Esophagus squamous epithelium (tissue), 5 donors: ENCODE measurements at regions not wholly inside any gene's neighbourhood (a gene's known extent, or its start where the extent isn't known, plus 50 kb on each side); places are given as distances from the start of the nearest gene placed in this dataset.

Experiments used
- DNase-seq: peaks from one replicate; lab custom pipeline; 2025; lab: John Stamatoyannopoulos, UW
- H3K27ac ChIP-seq, 4 donors: fragments of 200-600 bp; sonication (generic); one replicate each; pipeline ENCODE4 v1.5.1; 2016 to 2019; ENCODE audit warnings: mild to moderate bottlenecking in 1 of 4
- H3K27me3 ChIP-seq, 4 donors: fragments of 200-600 bp; sonication (generic); 1 replicate in 3 of 4; 2 replicates in 1 of 4; pipeline versions ENCODE4 v1.5.1 to v1.6.0; 2017 to 2021; ENCODE audit warnings: antibody characterized with exemption in 1 of 4
- H3K36me3 ChIP-seq, 3 donors: fragments of 200-600 bp; sonication (generic); one replicate each; pipeline ENCODE4 v1.5.1; 2016 to 2019
- H3K4me1 ChIP-seq, 3 donors: fragments of 200-600 bp; sonication (generic); one replicate each; pipeline ENCODE4 v1.5.1; 2017 to 2019
- H3K4me3 ChIP-seq, 4 donors: fragments of 200-600 bp; sonication (generic); 1 replicate in 3 of 4; 2 replicates in 1 of 4; pipeline ENCODE4 v1.5.1; 2016 to 2019; ENCODE audit warnings: mild to moderate bottlenecking in 2 of 4, moderate library complexity in 1 of 4
- H3K9me3 ChIP-seq, 3 donors: fragments of 200-600 bp; sonication (generic); one replicate each; pipeline ENCODE4 v1.5.1; 2016 to 2019
- CTCF ChIP-seq, 6 experiments: fragments of 450-650 bp in 4 of 6; fragments of 200-600 bp in 2 of 6; sonication (generic) in 2 of 6; IDR thresholded peaks; one replicate each; pipeline ENCODE4 v1.5.1; 2016 to 2019; ENCODE audit warnings: antibody characterized with exemption in 6 of 6, mild to moderate bottlenecking in 4 of 6, moderate library complexity in 4 of 6
- POLR2A ChIP-seq, 4 donors: fragments of 450-650 bp; IDR thresholded peaks; one replicate each; pipeline ENCODE4 v1.6.1; 2017; ENCODE audit warnings: antibody characterized with exemption in 4 of 4, mild to moderate bottlenecking in 4 of 4, moderate library complexity in 3 of 4
- WGBS, 2 donors: methylation state at CpG; one replicate each; pipeline ENCODE4 v1.1.5; 2018; 5-methylcytosine and 5-hydroxymethylcytosine counted together
- intact Hi-C: fragments of 100-400 bp; cut with DNase I; formaldehyde crosslinking; loops from one replicate; pipeline ENCODE4 v1.15.0; 2022
- donor health status: DM: yes; HTN: yes; CAD: no.

- TF ChIP-seq POLR2A (IDR thresholded peaks at IDR 0.05) (no peak), CTCF (IDR thresholded peaks at IDR 0.05) (no peak)
- no peak overlapping the region for H3K4me3 ChIP-seq
- H3K36me3 ChIP-seq = no peaks in the 10 kb centered on the region
- intact Hi-C loops = no loop called here
- H3K9me3 ChIP-seq = no peaks in the 10 kb centered on the region
- WGBS, 2 donors = 69 to 76% methylated on average over 9 to 11 of the region's 11 CpGs
- H3K27ac ChIP-seq = no peak overlapping the region
- no peaks in the 10 kb centered on the region for H3K4me1 ChIP-seq
- no peak for DNase-seq
- H3K27me3 ChIP-seq = peaks cover 0 to 43% (median 0%) of the 10 kb centered on the region in 4 donors
These were observed 68.2 kb upstream of the XYLT1 start for GRCh38 chr16:17538927-17539326.

GRCh38 chr16:17532338-17532995 lies 61.7 kb upstream of the XYLT1 start:
- Histone ChIP-seq H3K4me3 (no peak overlapping the region), H3K9me3 (no peaks in the 10 kb centered on the region), H3K27ac (no peak overlapping the region), H3K27me3 (peaks cover 0 to 21% (median 0%) of the 10 kb centered on the region in 4 donors), H3K36me3 (no peaks in the 10 kb centered on the region), H3K4me1 (no peaks in the 10 kb centered on the region)
- 76 to 83% methylated on average over 8 of the region's 8 CpGs for WGBS, 2 donors
- DNase-seq = no peak
- intact Hi-C loops = no loop called here
- no peak for TF ChIP-seq CTCF (IDR thresholded peaks at IDR 0.05)
- no peak for TF ChIP-seq POLR2A (IDR thresholded peaks at IDR 0.05)

GRCh38 chr16:17529982-17530760 lies 59.4 kb upstream of the XYLT1 start:
- H3K4me1 ChIP-seq = no peaks in the 10 kb centered on the region
- no peaks in the 10 kb centered on the region for H3K36me3 ChIP-seq
- no peak for DNase-seq
- WGBS, 2 donors = 26 to 63% methylated on average over 5 to 6 of the region's 6 CpGs
- peaks cover 0 to 9% (median 0%) of the 10 kb centered on the region in 4 donors for H3K27me3 ChIP-seq
- intact Hi-C loops = no loop called here
- TF ChIP-seq CTCF (IDR thresholded peaks at IDR 0.05) (no peak), POLR2A (IDR thresholded peaks at IDR 0.05) (no peak)
- no peaks in the 10 kb centered on the region for H3K9me3 ChIP-seq
- no peak overlapping the region for H3K27ac ChIP-seq
- H3K4me3 ChIP-seq = peak overlapping the region in 2 of 4 donors; percentile 6 to 33

GRCh38 chr16:17526956-17527937 lies 56.5 kb upstream of the XYLT1 start:
- WGBS, 2 donors = 86 to 95% methylated on average over 4 of the region's 4 CpGs
- Histone ChIP-seq H3K9me3 (no peaks in the 10 kb centered on the region), H3K27me3 (peaks cover 0 to 3% (median 0%) of the 10 kb centered on the region in 4 donors), H3K4me3 (no peak overlapping the region), H3K4me1 (no peaks in the 10 kb centered on the region), H3K36me3 (no peaks in the 10 kb centered on the region), H3K27ac (no peak overlapping the region)
- TF ChIP-seq CTCF (IDR thresholded peaks at IDR 0.05) (no peak), POLR2A (IDR thresholded peaks at IDR 0.05) (no peak)
- no peak for DNase-seq
- intact Hi-C loops = no loop called here
